ENCODE measurements at regions not wholly inside any gene's neighbourhood (a gene's known extent, or its start where the extent isn't known, plus 50 kb on each side); places are given as distances from the start of the nearest gene placed in this dataset.

GRCh38 chr13:79654520-79654919 is 173.6 kb downstream of the NDFIP2 start:
- no peaks in the 10 kb centered on the region for H3K9me3 ChIP-seq
- intact Hi-C loops (cut with DNase I; ENCODE audit: low total_unique reads): no loop called here
- in situ Hi-C loops (cut with MboI; ENCODE audit: low pct_ligation_motif_present in 1 of 4, low pct_unique_long_range_greater_than_20kb in 1 of 4, low sequenced_read_pairs in 3 of 4): loop anchor here in 1 of 4 donors (25.0 kb wide), 1 partner anchor 1358 kb away; no protein-coding TSS in a partner anchor

GRCh38 chr13:79650688-79651087 is 169.7 kb downstream of the NDFIP2 start:
- TF ChIP-seq EP300 (IDR thresholded peaks at IDR 0.05; ENCODE audit: low read depth) (no peak), POLR2A (IDR thresholded peaks at IDR 0.05) (no peak), CTCF (IDR thresholded peaks at IDR 0.05) (no peak), POLR2AphosphoS5 (IDR thresholded peaks at IDR 0.05) (no peak)
- no peak overlapping the region for H3K4me3 ChIP-seq
- WGBS, 2 donors (ENCODE audit: low coverage in 1 of 2): 65 to 68% methylated on average over 2 to 4 of the region's 4 CpGs
- DNase-seq: no peak
- no peaks in the 10 kb centered on the region for H3K4me1 ChIP-seq
- no peak overlapping the region for H3K27ac ChIP-seq
- no peaks in the 10 kb centered on the region for H3K27me3 ChIP-seq
- intact Hi-C loops (cut with DNase I; ENCODE audit: low total_unique reads): no loop called here
- H3K9me3 ChIP-seq: no peaks in the 10 kb centered on the region
- in situ Hi-C loops (cut with MboI; ENCODE audit: low pct_ligation_motif_present in 1 of 4, low pct_unique_long_range_greater_than_20kb in 1 of 4, low sequenced_read_pairs in 3 of 4): loop anchor here in 1 of 4 donors (25.0 kb wide), 1 partner anchor 1362 kb away; no protein-coding TSS in a partner anchor
- no peaks in the 10 kb centered on the region for H3K36me3 ChIP-seq

More at GRCh38 chr13:79654520-79654919, 173.6 kb downstream of the NDFIP2 start:
- Histone ChIP-seq H3K27me3 (no peaks in the 10 kb centered on the region), H3K36me3 (no peaks in the 10 kb centered on the region), H3K4me3 (no peak overlapping the region), H3K4me1 (peaks cover 0 to 5% (median 0%) of the 10 kb centered on the region in 4 donors), H3K27ac (no peak overlapping the region)
- DNase-seq: no peak
- TF ChIP-seq POLR2AphosphoS5 (IDR thresholded peaks at IDR 0.05) (no peak), EP300 (IDR thresholded peaks at IDR 0.05; ENCODE audit: low read depth) (no peak), CTCF (IDR thresholded peaks at IDR 0.05) (no peak), POLR2A (IDR thresholded peaks at IDR 0.05) (no peak)

GRCh38 chr13:79648191-79648590 is 167.2 kb downstream of the NDFIP2 start:
- Histone ChIP-seq H3K27ac (no peak overlapping the region), H3K27me3 (no peaks in the 10 kb centered on the region), H3K9me3 (no peaks in the 10 kb centered on the region), H3K4me1 (no peaks in the 10 kb centered on the region), H3K4me3 (no peak overlapping the region), H3K36me3 (no peaks in the 10 kb centered on the region)
- no peak for DNase-seq
- in situ Hi-C loops (cut with MboI; ENCODE audit: low pct_ligation_motif_present in 1 of 4, low pct_unique_long_range_greater_than_20kb in 1 of 4, low sequenced_read_pairs in 3 of 4) (no loop called here), intact Hi-C loops (cut with DNase I; ENCODE audit: low total_unique reads) (no loop called here)
- TF ChIP-seq CTCF (IDR thresholded peaks at IDR 0.05): no peak
- WGBS, 2 donors (ENCODE audit: low coverage in 1 of 2): 71 to 79% methylated on average over 1 of the region's 1 CpG

- Histone ChIP-seq H3K27ac (no peak overlapping the region), H3K9me3 (no peaks in the 10 kb centered on the region), H3K4me3 (no peak overlapping the region), H3K27me3 (no peaks in the 10 kb centered on the region), H3K36me3 (no peaks in the 10 kb centered on the region), H3K4me1 (no peaks in the 10 kb centered on the region)
- intact Hi-C loops (cut with DNase I; ENCODE audit: low total_unique reads) (no loop called here), in situ Hi-C loops (cut with MboI; ENCODE audit: low pct_ligation_motif_present in 1 of 4, low pct_unique_long_range_greater_than_20kb in 1 of 4, low sequenced_read_pairs in 3 of 4) (no loop called here)
- DNase-seq: no peak
- TF ChIP-seq EP300 (IDR thresholded peaks at IDR 0.05; ENCODE audit: low read depth) (no peak), POLR2A (IDR thresholded peaks at IDR 0.05) (no peak), CTCF (IDR thresholded peaks at IDR 0.05) (no peak)
- 78 to 80% methylated on average over 2 of the region's 2 CpGs for WGBS, 2 donors (ENCODE audit: low coverage in 1 of 2)
Observed at GRCh38 chr13:79647533-79647932, 166.6 kb downstream of the NDFIP2 start.

Data from transverse colon (tissue), 4 donors.